Keratinocyte (primary cell): ENCODE measurements at regions not wholly inside any gene's neighbourhood (a gene's known extent, or its start where the extent isn't known, plus 50 kb on each side); places are given as distances from the start of the nearest gene placed in this dataset.

Experiments used
- DNase-seq: peaks from one replicate; pipeline ENCODE4 v3.0.0-alpha.2; 2011; ENCODE audit warnings: low read depth, missing footprints, low spot score
- FAIRE-seq: peaks from 2 replicates; lab custom pipeline; 2011; peaks lifted over from hg19 to GRCh38; lab: Jason Lieb, UNC
- H2AFZ ChIP-seq: 2 replicates; pipeline ENCODE4 v1.6.0; 2012; ENCODE audit warnings: low read length, control low read depth, inconsistent platforms; ENCODE audit not compliant: control insufficient read depth
- H3K27ac ChIP-seq: 2 replicates; pipeline ENCODE4 v1.5.1; 2011; ENCODE audit warnings: low read length; ENCODE audit not compliant: control insufficient read depth, insufficient read depth
- H3K27me3 ChIP-seq: 3 replicates; pipeline ENCODE4 v1.6.0; 2011; ENCODE audit warnings: low read length; ENCODE audit not compliant: control insufficient read depth, insufficient read depth; ENCODE audit errors: extremely low read depth
- H3K36me3 ChIP-seq, 2 experiments: 2 replicates in 1 of 2; 3 replicates in 1 of 2; pipeline ENCODE4 v1.5.1; 2011; ENCODE audit warnings: low read length in 2 of 2, mild to moderate bottlenecking in 1 of 2; ENCODE audit not compliant: control insufficient read depth in 2 of 2, insufficient read depth in 2 of 2; ENCODE audit errors: extremely low read depth in 1 of 2
- H3K4me1 ChIP-seq: 3 replicates; pipeline ENCODE4 v1.5.1; 2011; ENCODE audit warnings: low read length; ENCODE audit not compliant: control insufficient read depth, insufficient read depth; ENCODE audit errors: extremely low read depth
- H3K4me2 ChIP-seq: 3 replicates; pipeline ENCODE4 v1.6.0; 2011; ENCODE audit warnings: low read depth, low read length; ENCODE audit not compliant: control insufficient read depth, insufficient read depth; ENCODE audit errors: extremely low read depth
- H3K4me3 ChIP-seq, 3 experiments: fragments of 200-600 bp in 1 of 3; sonication (generic) in 1 of 3; 2 replicates in 2 of 3; 3 replicates in 1 of 3; pipeline ENCODE4 v1.5.1; 2011 to 2016; ENCODE audit warnings: low read length in 3 of 3, mild to moderate bottlenecking in 3 of 3, control low read depth in 2 of 3, inconsistent platforms in 1 of 3, low read depth in 1 of 3, mixed read lengths in 1 of 3, mixed run types in 1 of 3, moderate library complexity in 1 of 3; ENCODE audit not compliant: control insufficient read depth in 2 of 3, insufficient read depth in 2 of 3; ENCODE audit errors: extremely low read depth in 1 of 3
- H3K79me2 ChIP-seq: 2 replicates; pipeline ENCODE4 v1.6.0; 2012; ENCODE audit warnings: low read length; ENCODE audit not compliant: control insufficient read depth, insufficient read depth
- H3K9ac ChIP-seq: 3 replicates; pipeline ENCODE4 v1.6.0; 2011; ENCODE audit warnings: low read length; ENCODE audit not compliant: control insufficient read depth, insufficient read depth; ENCODE audit errors: extremely low read depth
- H3K9me1 ChIP-seq: 3 replicates; pipeline ENCODE4 v1.6.0; 2011; ENCODE audit warnings: low read length; ENCODE audit not compliant: control insufficient read depth, insufficient read depth; ENCODE audit errors: extremely low read depth
- H3K9me3 ChIP-seq: 2 replicates; pipeline ENCODE4 v1.5.1; 2012; ENCODE audit warnings: low read depth, low read length; ENCODE audit not compliant: control insufficient read depth
- H4K20me1 ChIP-seq: 3 replicates; pipeline ENCODE4 v1.6.0; 2011; ENCODE audit warnings: low read length; ENCODE audit not compliant: control insufficient read depth, insufficient read depth; ENCODE audit errors: extremely low read depth
- EZH2 ChIP-seq: IDR thresholded peaks from one replicate; pipeline ENCODE4 v1.6.1; 2012; ENCODE audit warnings: inconsistent platforms, mild to moderate bottlenecking, low read length, moderate library complexity
- dilution Hi-C: fragments of 300-500 bp; cut with MboI; formaldehyde crosslinking; loops from one replicate; pipeline ENCODE4 v1.7.0; 2020; ENCODE audit warnings: low sequenced_read_pairs; ENCODE audit not compliant: extremely low pct_ligation_motif_present
- TF ChIP-seq, protein P1 (sequence below), 3 experiments: IDR thresholded peaks in 1 of 3; conservative IDR thresholded peaks in 1 of 3; optimal IDR thresholded peaks in 1 of 3; 2 replicates in 2 of 3; 3 replicates in 1 of 3; pipeline versions ENCODE3 to v1.5.1; 2011; ENCODE audit warnings: low read length in 3 of 3, mild to moderate bottlenecking in 3 of 3, moderate library complexity in 2 of 3, control low read depth in 1 of 3, inconsistent platforms in 1 of 3; ENCODE audit not compliant: insufficient read depth in 2 of 3; ENCODE audit errors: extremely low read depth in 1 of 3

- dilution Hi-C loops: no loop called here
- Histone ChIP-seq H3K9me3 (no peaks in the 10 kb centered on the region), H3K36me3 (no peaks in the 10 kb centered on the region), H3K79me2 (no peaks in the 10 kb centered on the region), H3K4me3 (no peak overlapping the region), H3K9me1 (no peaks in the 10 kb centered on the region), H2AFZ (no peak overlapping the region), H4K20me1 (no peaks in the 10 kb centered on the region), H3K4me1 (no peaks in the 10 kb centered on the region), H3K27ac (no peak overlapping the region), H3K9ac (no peak overlapping the region), H3K27me3 (no peaks in the 10 kb centered on the region), H3K4me2 (no peak overlapping the region)
- DNase-seq (no peak), FAIRE-seq (no peak)
- TF ChIP-seq EZH2: no peak
- TF ChIP-seq, protein P1, sequence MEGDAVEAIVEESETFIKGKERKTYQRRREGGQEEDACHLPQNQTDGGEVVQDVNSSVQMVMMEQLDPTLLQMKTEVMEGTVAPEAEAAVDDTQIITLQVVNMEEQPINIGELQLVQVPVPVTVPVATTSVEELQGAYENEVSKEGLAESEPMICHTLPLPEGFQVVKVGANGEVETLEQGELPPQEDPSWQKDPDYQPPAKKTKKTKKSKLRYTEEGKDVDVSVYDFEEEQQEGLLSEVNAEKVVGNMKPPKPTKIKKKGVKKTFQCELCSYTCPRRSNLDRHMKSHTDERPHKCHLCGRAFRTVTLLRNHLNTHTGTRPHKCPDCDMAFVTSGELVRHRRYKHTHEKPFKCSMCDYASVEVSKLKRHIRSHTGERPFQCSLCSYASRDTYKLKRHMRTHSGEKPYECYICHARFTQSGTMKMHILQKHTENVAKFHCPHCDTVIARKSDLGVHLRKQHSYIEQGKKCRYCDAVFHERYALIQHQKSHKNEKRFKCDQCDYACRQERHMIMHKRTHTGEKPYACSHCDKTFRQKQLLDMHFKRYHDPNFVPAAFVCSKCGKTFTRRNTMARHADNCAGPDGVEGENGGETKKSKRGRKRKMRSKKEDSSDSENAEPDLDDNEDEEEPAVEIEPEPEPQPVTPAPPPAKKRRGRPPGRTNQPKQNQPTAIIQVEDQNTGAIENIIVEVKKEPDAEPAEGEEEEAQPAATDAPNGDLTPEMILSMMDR (optimal IDR thresholded peaks at IDR 0.05 in 1 of 3, IDR thresholded peaks at IDR 0.05 in 1 of 3, conservative IDR thresholded peaks at IDR 0.05 in 1 of 3; ENCODE audit: extremely low read depth in 1 of 3, insufficient read depth in 2 of 3, low read length in 3 of 3): no peak
These were observed 233.2 kb upstream of the SYNDIG1 start for GRCh38 chr20:24236201-24236600.

DNA sequence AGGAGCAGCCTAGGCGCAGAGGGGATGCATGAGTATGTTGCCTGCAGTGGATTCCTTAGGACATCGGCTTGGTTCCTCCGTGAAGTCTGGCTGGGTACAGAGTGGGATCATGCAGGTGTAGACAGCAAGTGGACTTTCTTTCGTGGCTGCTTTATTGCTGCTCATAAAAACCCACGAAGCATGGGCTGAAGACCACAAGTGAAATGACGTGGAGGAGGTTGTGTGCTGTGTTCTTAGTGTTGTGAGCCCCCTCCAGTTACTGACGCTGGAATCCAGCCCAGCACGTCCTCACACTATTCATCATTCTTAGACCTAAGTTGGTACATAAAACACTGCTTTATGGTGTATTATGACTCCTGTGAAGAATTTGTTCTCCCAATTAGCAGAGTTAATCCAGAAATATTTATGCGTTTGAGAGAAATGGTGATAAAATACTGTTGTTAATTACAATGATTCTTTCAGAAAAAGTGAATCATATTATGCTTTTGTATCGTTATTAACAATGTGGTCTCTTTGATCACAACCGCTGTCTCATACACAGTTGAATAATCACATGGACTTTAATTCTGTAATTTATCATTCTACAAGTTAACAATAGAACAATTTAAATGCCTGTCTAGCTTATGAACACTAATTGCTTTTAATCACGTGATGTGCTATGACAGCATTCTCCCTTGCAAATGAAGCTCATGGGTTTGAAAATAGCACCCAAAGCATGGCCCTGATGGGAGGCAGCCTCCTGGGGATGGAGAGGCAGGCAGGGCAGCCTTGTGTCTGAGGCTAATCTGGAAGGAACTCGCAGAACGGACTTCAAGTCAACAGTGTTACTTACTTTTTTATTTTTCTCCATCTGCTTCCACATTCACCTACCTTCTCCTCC, 233.9 kb upstream of the SYNDIG1 start:
- H3K27me3 ChIP-seq: no peaks in the 10 kb centered on the region
- FAIRE-seq (no peak), DNase-seq (no peak)
- no peak overlapping the region for H2AFZ ChIP-seq
- H4K20me1 ChIP-seq: no peaks in the 10 kb centered on the region
- no peak overlapping the region for H3K9ac ChIP-seq
- no peaks in the 10 kb centered on the region for H3K9me1 ChIP-seq
- H3K27ac ChIP-seq: no peak overlapping the region
- no peak for TF ChIP-seq EZH2
- TF ChIP-seq, protein P1 (optimal IDR thresholded peaks at IDR 0.05 in 1 of 3, IDR thresholded peaks at IDR 0.05 in 1 of 3, conservative IDR thresholded peaks at IDR 0.05 in 1 of 3; ENCODE audit: extremely low read depth in 1 of 3, insufficient read depth in 2 of 3, low read length in 3 of 3): no peak
- no peaks in the 10 kb centered on the region for H3K36me3 ChIP-seq
- no peaks in the 10 kb centered on the region for H3K9me3 ChIP-seq
- H3K4me1 ChIP-seq: no peaks in the 10 kb centered on the region
- H3K79me2 ChIP-seq: no peaks in the 10 kb centered on the region
- H3K4me2 ChIP-seq: no peak overlapping the region
- dilution Hi-C loops: no loop called here
- no peak overlapping the region for H3K4me3 ChIP-seq
